GM21423 (cell line): ENCODE measurements at regions not wholly inside any gene's neighbourhood (a gene's known extent, or its start where the extent isn't known, plus 50 kb on each side); places are given as distances from the start of the nearest gene placed in this dataset.

Experiments used
- ATAC-seq: cut with Tn5 transposase; IDR thresholded peaks from one replicate; pipeline ENCODE4 v1.9.1; 2021; ENCODE audit warnings: mild to moderate bottlenecking, moderate library complexity; ENCODE audit not compliant: unreplicated experiment

- ATAC-seq: no peak
These were observed 695.1 kb upstream of the CITED2 start for GRCh38 chr6:140069576-140069975.

- ATAC-seq: no peak
These were observed 694.4 kb upstream of the CITED2 start for GRCh38 chr6:140068801-140069200.

GRCh38 chr6:140064366-140064765, 689.9 kb upstream of the CITED2 start:
- ATAC-seq: no peak

- no peak for ATAC-seq
These were observed 688.6 kb upstream of the CITED2 start for GRCh38 chr6:140063021-140063399.

- no peak for ATAC-seq
These were observed 687.9 kb upstream of the CITED2 start for GRCh38 chr6:140062043-140063020.

- ATAC-seq: no peak
These were observed 686.9 kb upstream of the CITED2 start for GRCh38 chr6:140061110-140062042.

GRCh38 chr6:140059947-140060346, 685.5 kb upstream of the CITED2 start:
- no peak for ATAC-seq

- ATAC-seq: no peak
These were observed 684.4 kb upstream of the CITED2 start for GRCh38 chr6:140058863-140059262.

GRCh38 chr6:140052736-140053729, 678.6 kb upstream of the CITED2 start:
- no peak for ATAC-seq

- no peak for ATAC-seq
These were observed 677.4 kb upstream of the CITED2 start for GRCh38 chr6:140051521-140052512.

GRCh38 chr6:140050101-140050995, 675.9 kb upstream of the CITED2 start:
- ATAC-seq: no peak

GRCh38 chr6:140049251-140049650, 674.8 kb upstream of the CITED2 start:
- no peak for ATAC-seq

GRCh38 chr6:140048202-140048790, 673.8 kb upstream of the CITED2 start:
- ATAC-seq: no peak

- ATAC-seq: no peak
These were observed 672.9 kb upstream of the CITED2 start for GRCh38 chr6:140047321-140047720.

GRCh38 chr6:140046016-140046632, 671.7 kb upstream of the CITED2 start:
- no peak for ATAC-seq

- ATAC-seq: no peak
These were observed 670.7 kb upstream of the CITED2 start for GRCh38 chr6:140045116-140045515.

- no peak for ATAC-seq
These were observed 670.2 kb upstream of the CITED2 start for GRCh38 chr6:140044626-140045025.
